Thyroid gland (tissue), 4 donors: ENCODE measurements at regions not wholly inside any gene's neighbourhood (a gene's known extent, or its start where the extent isn't known, plus 50 kb on each side); places are given as distances from the start of the nearest gene placed in this dataset.

Experiments used
- DNase-seq, 2 donors: peaks; one replicate each; pipeline ENCODE4 v3.0.0-alpha.2; 2019
- H3K27ac ChIP-seq, 3 donors: fragments of 200-600 bp; sonication (generic); 1 replicate in 2 of 3; 2 replicates in 1 of 3; pipeline ENCODE4 v1.5.1; 2016 to 2019; ENCODE audit warnings: mild to moderate bottlenecking in 1 of 3, moderate library complexity in 1 of 3
- H3K27me3 ChIP-seq: fragments of 200-600 bp; sonication (generic); one replicate; pipeline ENCODE4 v1.5.1; 2019
- H3K36me3 ChIP-seq, 2 donors: fragments of 200-600 bp; sonication (generic); one replicate each; pipeline ENCODE4 v1.5.1; 2016 to 2019
- H3K4me1 ChIP-seq, 2 donors: fragments of 200-600 bp; sonication (generic); one replicate each; pipeline ENCODE4 v1.5.1; 2017 to 2019
- H3K4me3 ChIP-seq, 3 donors: fragments of 200-600 bp; sonication (generic); replicated peaks in 1 of 3; 1 replicate in 2 of 3; 2 replicates in 1 of 3; pipeline ENCODE4 v1.5.1; 2016; ENCODE audit warnings: mild to moderate bottlenecking in 1 of 3
- H3K9me3 ChIP-seq: fragments of 200-600 bp; sonication (generic); one replicate; pipeline ENCODE4 v1.5.1; 2017
- CTCF ChIP-seq, 6 experiments: fragments of 200-600 bp in 3 of 6; fragments of 450-650 bp in 3 of 6; sonication (generic) in 3 of 6; IDR thresholded peaks; one replicate each; pipeline ENCODE4 v1.5.1; 2016 to 2019; ENCODE audit warnings: antibody characterized with exemption in 6 of 6, mild to moderate bottlenecking in 2 of 6, inconsistent platforms in 1 of 6, moderate library complexity in 1 of 6
- POLR2A ChIP-seq, 2 donors: fragments of 450-650 bp; IDR thresholded peaks; one replicate each; pipeline ENCODE4 v1.6.1; 2017; ENCODE audit warnings: antibody characterized with exemption in 2 of 2, mild to moderate bottlenecking in 2 of 2, moderate library complexity in 1 of 2
- WGBS, 2 donors: methylation state at CpG; one replicate each; pipeline ENCODE4 v1.1.5; 2017; 5-methylcytosine and 5-hydroxymethylcytosine counted together
- intact Hi-C: fragments of 100-400 bp; cut with DNase I; formaldehyde crosslinking; loops from one replicate; pipeline ENCODE4 v1.15.1; 2023

GRCh38 chr14:101129521-101130167, 226.1 kb upstream of the RTL1 start:
- intact Hi-C loops, result no loop called here
- TF ChIP-seq POLR2A (IDR thresholded peaks at IDR 0.05) (no peak), CTCF (IDR thresholded peaks at IDR 0.05) (no peak)
- no peaks in the 10 kb centered on the region for H3K36me3 ChIP-seq
- no peak overlapping the region for H3K27ac ChIP-seq
- H3K27me3 ChIP-seq, result no peaks in the 10 kb centered on the region
- no peak for DNase-seq
- no peaks in the 10 kb centered on the region for H3K9me3 ChIP-seq
- H3K4me3 ChIP-seq, result no peak overlapping the region
- 67 to 69% methylated on average over 6 of the region's 6 CpGs for WGBS, 2 donors
- H3K4me1 ChIP-seq, result no peaks in the 10 kb centered on the region

GRCh38 chr14:101130861-101131260, 227.3 kb upstream of the RTL1 start:
- intact Hi-C loops, result no loop called here
- WGBS, 2 donors, result 79 to 88% methylated on average over 6 of the region's 6 CpGs
- TF ChIP-seq CTCF (IDR thresholded peaks at IDR 0.05), result no peak
- no peak for TF ChIP-seq POLR2A (IDR thresholded peaks at IDR 0.05)
- Histone ChIP-seq H3K27ac (no peak overlapping the region), H3K27me3 (no peaks in the 10 kb centered on the region), H3K4me1 (no peaks in the 10 kb centered on the region), H3K36me3 (no peaks in the 10 kb centered on the region), H3K9me3 (no peaks in the 10 kb centered on the region), H3K4me3 (no peak overlapping the region)
- DNase-seq, result no peak

- Histone ChIP-seq H3K4me3 (no peak overlapping the region), H3K27me3 (no peaks in the 10 kb centered on the region), H3K36me3 (no peaks in the 10 kb centered on the region), H3K9me3 (no peaks in the 10 kb centered on the region), H3K4me1 (no peaks in the 10 kb centered on the region), H3K27ac (no peak overlapping the region)
- TF ChIP-seq POLR2A (IDR thresholded peaks at IDR 0.05) (no peak), CTCF (IDR thresholded peaks at IDR 0.05) (no peak)
- no peak for DNase-seq
- intact Hi-C loops, result no loop called here
- 62 to 77% methylated on average over 5 to 7 of the region's 7 CpGs for WGBS, 2 donors
These were observed 228.0 kb upstream of the RTL1 start for GRCh38 chr14:101131451-101131916.

- Histone ChIP-seq H3K4me3 (no peak overlapping the region), H3K27me3 (no peaks in the 10 kb centered on the region), H3K4me1 (no peaks in the 10 kb centered on the region), H3K36me3 (no peaks in the 10 kb centered on the region), H3K9me3 (no peaks in the 10 kb centered on the region), H3K27ac (no peak overlapping the region)
- intact Hi-C loops, result no loop called here
- WGBS, 2 donors, result 70 to 72% methylated on average over 2 to 7 of the region's 10 CpGs
- TF ChIP-seq POLR2A (IDR thresholded peaks at IDR 0.05) (no peak), CTCF (IDR thresholded peaks at IDR 0.05) (no peak)
- no peak for DNase-seq
These were observed 228.6 kb upstream of the RTL1 start for GRCh38 chr14:101132051-101132571.

- Histone ChIP-seq H3K36me3 (no peaks in the 10 kb centered on the region), H3K9me3 (no peaks in the 10 kb centered on the region), H3K4me3 (no peak overlapping the region), H3K27ac (no peak overlapping the region), H3K27me3 (no peaks in the 10 kb centered on the region), H3K4me1 (no peaks in the 10 kb centered on the region)
- TF ChIP-seq POLR2A (IDR thresholded peaks at IDR 0.05) (no peak), CTCF (IDR thresholded peaks at IDR 0.05) (no peak)
- WGBS, 2 donors, result 73 to 87% methylated on average over 5 to 6 of the region's 7 CpGs
- intact Hi-C loops, result no loop called here
- no peak for DNase-seq
These were observed 229.1 kb upstream of the RTL1 start for GRCh38 chr14:101132588-101132987.
